ENCODE measurements at regions not wholly inside any gene's neighbourhood (a gene's known extent, or its start where the extent isn't known, plus 50 kb on each side); places are given as distances from the start of the nearest gene placed in this dataset.

GRCh38 chr12:90029317-90029716, 320.7 kb upstream of the ATP2B1 start:
- TF ChIP-seq CTCF (IDR thresholded peaks at IDR 0.05 in 8 of 11, conservative IDR thresholded peaks at IDR 0.05 in 3 of 11) (no peak), POLR2AphosphoS5 (IDR thresholded peaks at IDR 0.05) (no peak)

Data from spleen (tissue), 7 donors.